SK-N-SH (cell line): ENCODE measurements at regions not wholly inside any gene's neighbourhood (a gene's known extent, or its start where the extent isn't known, plus 50 kb on each side); places are given as distances from the start of the nearest gene placed in this dataset.

Experiments used
- CTCF ChIA-PET: fragments of 300-600, 350-600 bp; formaldehyde crosslinking; extraction: SDS; loops from one replicate; lab custom pipeline; 2021; lab: Yijun Ruan, JAX
- POLR2A ChIA-PET: fragments of 350-600 bp; sonication (Branson Sonifier 250); formaldehyde crosslinking; extraction: SDS; loops from one replicate; lab custom pipeline; 2020; ENCODE audit warnings: antibody characterized with exemption, inconsistent platforms; lab: Yijun Ruan, JAX
- DNase-seq: peaks from one replicate; pipeline ENCODE4 v3.0.0; 2012
- H2AFZ ChIP-seq: fragments of 200-600 bp; sonication (generic); 2 replicates; pipeline ENCODE4 v1.8.1; 2016; ENCODE audit warnings: antibody characterized with exemption, mild to moderate bottlenecking, low read depth
- H3F3A ChIP-seq: fragments of 200-600 bp; sonication (generic); replicated peaks from 2 replicates; pipeline ENCODE3; 2016; ENCODE audit warnings: antibody characterized with exemption, mild to moderate bottlenecking; ENCODE audit not compliant: insufficient read depth
- H3K27ac ChIP-seq, 2 experiments: fragments of 200-500 bp in 1 of 2; fragments of 200-600 bp in 1 of 2; sonication (Bioruptor generic) in 1 of 2; sonication (generic), shearing (Covaris generic) in 1 of 2; 2 replicates each; pipeline versions ENCODE4 v1.5.1 to v1.6.1; 2014 to 2016; ENCODE audit warnings: low read depth in 2 of 2, inconsistent platforms in 1 of 2, low read length in 1 of 2, mild to moderate bottlenecking in 1 of 2, mixed read lengths in 1 of 2
- H3K27me3 ChIP-seq: fragments of 200-600 bp; sonication (generic), shearing (Covaris generic); 2 replicates; pipeline ENCODE4 v1.6.1; 2016; ENCODE audit warnings: mixed run types; ENCODE audit not compliant: insufficient read depth
- H3K36me3 ChIP-seq, 2 experiments: fragments of 200-500 bp in 1 of 2; fragments of 200-600 bp in 1 of 2; sonication (Bioruptor generic) in 1 of 2; sonication (generic) in 1 of 2; replicated peaks in 1 of 2; 2 replicates each; pipeline versions ENCODE3 to v1.5.1; 2014 to 2016; ENCODE audit warnings: low read length in 1 of 2, mild to moderate bottlenecking in 1 of 2; ENCODE audit not compliant: insufficient read depth in 2 of 2, control insufficient read depth in 1 of 2
- H3K4me1 ChIP-seq, 2 experiments: fragments of 200-500 bp in 1 of 2; fragments of 200-600 bp in 1 of 2; sonication (Bioruptor generic) in 1 of 2; sonication (generic), shearing (Covaris generic) in 1 of 2; 2 replicates each; pipeline versions ENCODE4 v1.5.1 to v1.6.1; 2014 to 2016; ENCODE audit warnings: low read depth in 1 of 2, low read length in 1 of 2, mixed run types in 1 of 2; ENCODE audit not compliant: insufficient read depth in 2 of 2, control insufficient read depth in 1 of 2
- H3K4me2 ChIP-seq: fragments of 200-600 bp; sonication (generic), shearing (Covaris generic); 2 replicates; pipeline ENCODE4 v1.6.1; 2017; ENCODE audit warnings: mixed run types
- H3K4me3 ChIP-seq, 2 experiments: fragments of 200-500 bp in 1 of 2; fragments of 200-600 bp in 1 of 2; sonication (Bioruptor generic) in 1 of 2; sonication (generic), shearing (Covaris generic) in 1 of 2; 2 replicates each; pipeline versions ENCODE4 v1.5.1 to v1.8.1; 2014 to 2016; ENCODE audit warnings: low read depth in 2 of 2, inconsistent platforms in 1 of 2, low read length in 1 of 2, mild to moderate bottlenecking in 1 of 2, mixed read lengths in 1 of 2, moderate library complexity in 1 of 2
- H3K79me2 ChIP-seq: fragments of 200-600 bp; sonication (generic); 2 replicates; pipeline ENCODE4 v1.8.1; 2017; ENCODE audit warnings: mild to moderate bottlenecking; ENCODE audit not compliant: insufficient read depth
- H3K9ac ChIP-seq: fragments of 200-600 bp; sonication (generic); 2 replicates; pipeline ENCODE4 v1.6.1; 2017; ENCODE audit warnings: mixed run types
- H3K9me2 ChIP-seq: fragments of 200-600 bp; sonication (generic); 2 replicates; pipeline ENCODE4 v1.6.1; 2017; ENCODE audit warnings: mixed run types
- H3K9me3 ChIP-seq: fragments of 200-600 bp; sonication (generic); 2 replicates; pipeline ENCODE4 v1.6.1; 2017; ENCODE audit warnings: mixed run types, mild to moderate bottlenecking, moderate library complexity
- H4K20me1 ChIP-seq: fragments of 200-600 bp; sonication (generic); 2 replicates; pipeline ENCODE4 v1.6.1; 2017; ENCODE audit warnings: mild to moderate bottlenecking, mixed run types; ENCODE audit not compliant: insufficient read depth
- CHD2 ChIP-seq: fragments of 150-350 bp; IDR thresholded peaks from 2 replicates; pipeline ENCODE4 v1.6.1; 2018; ENCODE audit warnings: low read length; ENCODE audit not compliant: partially characterized antibody
- EP300 ChIP-seq, 2 experiments: IDR thresholded peaks; 2 replicates each; pipeline versions ENCODE4 v1.4.0 to v1.6.1; 2012; ENCODE audit warnings: borderline replicate concordance in 1 of 2, low read depth in 1 of 2, low read length in 1 of 2
- FOSL2 ChIP-seq: IDR thresholded peaks from 2 replicates; pipeline ENCODE4 v1.4.0; 2012; ENCODE audit warnings: low read depth, mild to moderate bottlenecking, moderate library complexity, borderline replicate concordance
- FOXJ3 ChIP-seq: sonication (generic); formaldehyde crosslinking; IDR thresholded peaks from 2 replicates; pipeline ENCODE4 v1.5.1; 2020; ENCODE audit warnings: mild to moderate bottlenecking, missing genetic modification reagents
- GATA2 ChIP-seq: sonication (generic); formaldehyde crosslinking; IDR thresholded peaks from 2 replicates; pipeline ENCODE4 v1.5.0; 2020; ENCODE audit warnings: mild to moderate bottlenecking, missing genetic modification reagents
- MEF2A ChIP-seq: IDR thresholded peaks from 2 replicates; pipeline ENCODE4 v1.4.0; 2012; ENCODE audit warnings: low read depth, borderline replicate concordance
- RCOR1 ChIP-seq: fragments of 150-350 bp; IDR thresholded peaks from 2 replicates; pipeline ENCODE4 v1.6.1; 2017; ENCODE audit warnings: antibody characterized with exemption, low read length
- RFX5 ChIP-seq: IDR thresholded peaks from 2 replicates; pipeline ENCODE4 v1.6.1; 2012; ENCODE audit warnings: mild to moderate bottlenecking, improper control_type of control experiment, low read length
- SIN3A ChIP-seq: IDR thresholded peaks from 2 replicates; pipeline ENCODE4 v1.6.1; 2012; ENCODE audit warnings: low read depth, mild to moderate bottlenecking, low read length, moderate library complexity, borderline replicate concordance
- WGBS: methylation state at CpG from one replicate; pipeline ENCODE4 v1.1.6; 2017; ENCODE audit warnings: low lambda C conversion rate; 5-methylcytosine and 5-hydroxymethylcytosine counted together
- TF ChIP-seq, protein P1 (sequence below): IDR thresholded peaks from 2 replicates; pipeline ENCODE4 v1.4.0; 2012; ENCODE audit warnings: low read depth, borderline replicate concordance
- TF ChIP-seq, protein P2 (sequence below): fragments of 150-350 bp; IDR thresholded peaks from 2 replicates; pipeline ENCODE4 v1.6.1; 2017; ENCODE audit warnings: antibody characterized with exemption, low read length, low read depth, borderline replicate concordance
- TF ChIP-seq, protein P3 (sequence below): IDR thresholded peaks from 2 replicates; pipeline ENCODE4 v1.6.1; 2012; ENCODE audit warnings: mild to moderate bottlenecking, low read depth, low read length, moderate library complexity

DNA sequence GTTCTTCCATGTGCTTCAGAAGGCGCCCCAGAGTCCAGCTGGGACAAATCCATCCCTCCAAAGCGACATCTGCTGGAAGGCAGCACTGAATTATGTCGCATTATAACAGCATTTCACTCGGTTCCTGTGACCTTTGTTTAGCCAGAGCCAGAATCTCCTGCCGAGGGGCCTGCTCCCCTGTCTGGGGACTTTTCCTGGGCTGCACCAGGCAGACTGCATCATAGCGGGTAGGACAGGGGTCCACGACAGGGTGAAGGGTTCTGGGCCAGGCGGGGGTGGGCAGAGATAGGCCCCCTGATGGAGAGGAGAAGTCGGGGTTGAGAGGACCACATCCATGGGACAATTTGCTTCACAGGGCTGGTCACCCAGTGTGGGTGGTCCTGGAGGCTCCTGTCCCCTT lies 276.9 kb downstream of the MATN1 start (continued):
- TF ChIP-seq MEF2A, result no peak
- no peak for TF ChIP-seq CHD2
- TF ChIP-seq RCOR1, result no peak
- TF ChIP-seq EP300 (IDR thresholded peaks at IDR 0.05; ENCODE audit: borderline replicate concordance in 1 of 2, low read depth in 1 of 2, low read length in 1 of 2), result no peak
- TF ChIP-seq FOXJ3 (CRISPR knock-in tag), result no peak
- TF ChIP-seq, protein P1, sequence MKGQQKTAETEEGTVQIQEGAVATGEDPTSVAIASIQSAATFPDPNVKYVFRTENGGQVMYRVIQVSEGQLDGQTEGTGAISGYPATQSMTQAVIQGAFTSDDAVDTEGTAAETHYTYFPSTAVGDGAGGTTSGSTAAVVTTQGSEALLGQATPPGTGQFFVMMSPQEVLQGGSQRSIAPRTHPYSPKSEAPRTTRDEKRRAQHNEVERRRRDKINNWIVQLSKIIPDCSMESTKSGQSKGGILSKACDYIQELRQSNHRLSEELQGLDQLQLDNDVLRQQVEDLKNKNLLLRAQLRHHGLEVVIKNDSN, result no peak
- TF ChIP-seq GATA2 (CRISPR knock-in tag), result no peak
- TF ChIP-seq SIN3A, result no peak
- TF ChIP-seq, protein P2, sequence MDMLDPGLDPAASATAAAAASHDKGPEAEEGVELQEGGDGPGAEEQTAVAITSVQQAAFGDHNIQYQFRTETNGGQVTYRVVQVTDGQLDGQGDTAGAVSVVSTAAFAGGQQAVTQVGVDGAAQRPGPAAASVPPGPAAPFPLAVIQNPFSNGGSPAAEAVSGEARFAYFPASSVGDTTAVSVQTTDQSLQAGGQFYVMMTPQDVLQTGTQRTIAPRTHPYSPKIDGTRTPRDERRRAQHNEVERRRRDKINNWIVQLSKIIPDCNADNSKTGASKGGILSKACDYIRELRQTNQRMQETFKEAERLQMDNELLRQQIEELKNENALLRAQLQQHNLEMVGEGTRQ, result no peak
- TF ChIP-seq, all 33 proteins: peak for 0

DNA sequence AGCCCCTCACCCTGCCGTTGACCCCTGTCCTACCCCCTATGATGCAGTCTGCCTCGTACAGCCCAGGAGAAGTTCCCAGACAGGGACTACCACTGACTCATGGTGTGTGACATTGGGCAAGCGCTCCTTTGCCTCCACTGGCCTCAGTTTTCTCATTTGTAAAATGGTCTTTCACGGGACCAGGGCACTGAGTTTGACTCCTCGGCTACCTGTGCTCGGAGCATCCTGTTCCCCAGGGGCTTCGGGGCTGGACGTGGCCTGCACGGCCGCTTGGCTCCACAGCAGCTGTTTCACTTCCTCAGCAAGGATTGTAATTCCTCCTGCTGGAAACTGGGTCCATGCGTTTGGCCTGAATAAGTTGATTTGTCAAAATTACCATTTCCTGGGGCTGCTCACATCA lies 277.3 kb downstream of the MATN1 start:
- no peaks in the 10 kb centered on the region for H3F3A ChIP-seq
- no peak overlapping the region for H2AFZ ChIP-seq
- no peak for DNase-seq
- no peak overlapping the region for H3K9ac ChIP-seq
- no peaks in the 10 kb centered on the region for H3K27me3 ChIP-seq
- H4K20me1 ChIP-seq, result no peaks in the 10 kb centered on the region
- no peak overlapping the region for H3K27ac ChIP-seq
- H3K9me2 ChIP-seq, result no peaks in the 10 kb centered on the region
- H3K36me3 ChIP-seq, result no peaks in the 10 kb centered on the region
- H3K4me2 ChIP-seq, result no peak overlapping the region
- no peak overlapping the region for H3K4me3 ChIP-seq
- no peaks in the 10 kb centered on the region for H3K4me1 ChIP-seq
- 23% methylated on average over 9 of the region's 11 CpGs for WGBS
- no peak for TF ChIP-seq FOSL2
- TF ChIP-seq RFX5, result no peak
- TF ChIP-seq, protein P3, sequence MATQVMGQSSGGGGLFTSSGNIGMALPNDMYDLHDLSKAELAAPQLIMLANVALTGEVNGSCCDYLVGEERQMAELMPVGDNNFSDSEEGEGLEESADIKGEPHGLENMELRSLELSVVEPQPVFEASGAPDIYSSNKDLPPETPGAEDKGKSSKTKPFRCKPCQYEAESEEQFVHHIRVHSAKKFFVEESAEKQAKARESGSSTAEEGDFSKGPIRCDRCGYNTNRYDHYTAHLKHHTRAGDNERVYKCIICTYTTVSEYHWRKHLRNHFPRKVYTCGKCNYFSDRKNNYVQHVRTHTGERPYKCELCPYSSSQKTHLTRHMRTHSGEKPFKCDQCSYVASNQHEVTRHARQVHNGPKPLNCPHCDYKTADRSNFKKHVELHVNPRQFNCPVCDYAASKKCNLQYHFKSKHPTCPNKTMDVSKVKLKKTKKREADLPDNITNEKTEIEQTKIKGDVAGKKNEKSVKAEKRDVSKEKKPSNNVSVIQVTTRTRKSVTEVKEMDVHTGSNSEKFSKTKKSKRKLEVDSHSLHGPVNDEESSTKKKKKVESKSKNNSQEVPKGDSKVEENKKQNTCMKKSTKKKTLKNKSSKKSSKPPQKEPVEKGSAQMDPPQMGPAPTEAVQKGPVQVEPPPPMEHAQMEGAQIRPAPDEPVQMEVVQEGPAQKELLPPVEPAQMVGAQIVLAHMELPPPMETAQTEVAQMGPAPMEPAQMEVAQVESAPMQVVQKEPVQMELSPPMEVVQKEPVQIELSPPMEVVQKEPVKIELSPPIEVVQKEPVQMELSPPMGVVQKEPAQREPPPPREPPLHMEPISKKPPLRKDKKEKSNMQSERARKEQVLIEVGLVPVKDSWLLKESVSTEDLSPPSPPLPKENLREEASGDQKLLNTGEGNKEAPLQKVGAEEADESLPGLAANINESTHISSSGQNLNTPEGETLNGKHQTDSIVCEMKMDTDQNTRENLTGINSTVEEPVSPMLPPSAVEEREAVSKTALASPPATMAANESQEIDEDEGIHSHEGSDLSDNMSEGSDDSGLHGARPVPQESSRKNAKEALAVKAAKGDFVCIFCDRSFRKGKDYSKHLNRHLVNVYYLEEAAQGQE, result no peak
- no peaks in the 10 kb centered on the region for H3K9me3 ChIP-seq
- H3K79me2 ChIP-seq, result no peaks in the 10 kb centered on the region
- CTCF ChIA-PET, result no interaction called here
- POLR2A ChIA-PET, result no interaction called here
